ENCODE measurements at regions not wholly inside any gene's neighbourhood (a gene's known extent, or its start where the extent isn't known, plus 50 kb on each side); places are given as distances from the start of the nearest gene placed in this dataset.

DNA sequence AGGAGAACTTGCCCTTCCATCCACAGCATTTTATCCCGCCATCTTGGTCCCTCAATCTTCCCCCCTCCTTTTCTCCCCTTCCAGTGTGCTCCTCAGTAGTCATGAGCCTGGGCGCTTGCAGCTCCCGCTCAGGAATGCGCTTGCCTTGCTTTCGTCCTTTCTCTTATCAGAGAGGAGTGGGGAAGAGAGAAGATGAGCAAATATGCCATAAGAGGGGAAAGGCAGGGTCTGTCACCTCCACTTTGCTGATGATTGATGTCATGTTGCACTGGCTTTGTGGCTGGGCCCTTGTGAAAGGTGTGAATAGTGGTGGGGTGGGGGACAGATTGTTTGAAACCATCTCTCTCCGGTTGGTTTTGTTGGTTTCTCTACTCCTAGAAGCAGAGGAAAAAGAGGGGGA lies 569.3 kb downstream of the TNS1 start:
- TF ChIP-seq, protein P1, sequence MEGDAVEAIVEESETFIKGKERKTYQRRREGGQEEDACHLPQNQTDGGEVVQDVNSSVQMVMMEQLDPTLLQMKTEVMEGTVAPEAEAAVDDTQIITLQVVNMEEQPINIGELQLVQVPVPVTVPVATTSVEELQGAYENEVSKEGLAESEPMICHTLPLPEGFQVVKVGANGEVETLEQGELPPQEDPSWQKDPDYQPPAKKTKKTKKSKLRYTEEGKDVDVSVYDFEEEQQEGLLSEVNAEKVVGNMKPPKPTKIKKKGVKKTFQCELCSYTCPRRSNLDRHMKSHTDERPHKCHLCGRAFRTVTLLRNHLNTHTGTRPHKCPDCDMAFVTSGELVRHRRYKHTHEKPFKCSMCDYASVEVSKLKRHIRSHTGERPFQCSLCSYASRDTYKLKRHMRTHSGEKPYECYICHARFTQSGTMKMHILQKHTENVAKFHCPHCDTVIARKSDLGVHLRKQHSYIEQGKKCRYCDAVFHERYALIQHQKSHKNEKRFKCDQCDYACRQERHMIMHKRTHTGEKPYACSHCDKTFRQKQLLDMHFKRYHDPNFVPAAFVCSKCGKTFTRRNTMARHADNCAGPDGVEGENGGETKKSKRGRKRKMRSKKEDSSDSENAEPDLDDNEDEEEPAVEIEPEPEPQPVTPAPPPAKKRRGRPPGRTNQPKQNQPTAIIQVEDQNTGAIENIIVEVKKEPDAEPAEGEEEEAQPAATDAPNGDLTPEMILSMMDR (IDR thresholded peaks at IDR 0.05) = no peak
- peak; percentile 9 for TF ChIP-seq POLR2AphosphoS5 (IDR thresholded peaks at IDR 0.05)

All from prostate gland (tissue), 2 donors.